ENCODE measurements at regions not wholly inside any gene's neighbourhood (a gene's known extent, or its start where the extent isn't known, plus 50 kb on each side); places are given as distances from the start of the nearest gene placed in this dataset.
A peak's percentile ranks its signal among the peaks of the same experiment; 100 is the strongest.

- no peak for ATAC-seq (ENCODE audit: low read depth)
- TF ChIP-seq MAZ (IDR thresholded peaks at IDR 0.05; ENCODE audit: borderline replicate concordance, low read depth, low read length) (no peak), CEBPB (IDR thresholded peaks at IDR 0.05; ENCODE audit: low read depth, low read length) (no peak), MAFK (IDR thresholded peaks at IDR 0.05; ENCODE audit: low read depth, low read length) (no peak), CHD1 (IDR thresholded peaks at IDR 0.05; ENCODE audit: low read depth, low read length) (no peak), RAD21 (IDR thresholded peaks at IDR 0.05; ENCODE audit: low read length) (no peak), POLR2A (IDR thresholded peaks at IDR 0.05; ENCODE audit: low read depth, low read length) (no peak), NFE2L2 (IDR thresholded peaks at IDR 0.05; ENCODE audit: low read depth, low read length) (no peak), FOS (IDR thresholded peaks at IDR 0.05; ENCODE audit: low read depth, low read length) (no peak), MXI1 (IDR thresholded peaks at IDR 0.05; ENCODE audit: borderline replicate concordance, low read depth, low read length) (no peak), RFX5 (IDR thresholded peaks at IDR 0.05; ENCODE audit: low read depth, low read length) (no peak), CTCF (conservative IDR thresholded peaks at IDR 0.05; ENCODE audit: low read depth, low read length) (no peak), SMC3 (IDR thresholded peaks at IDR 0.05; ENCODE audit: low read depth, low read length) (no peak), BHLHE40 (IDR thresholded peaks at IDR 0.05; ENCODE audit: low read depth, low read length) (no peak), RCOR1 (IDR thresholded peaks at IDR 0.05; ENCODE audit: insufficient replicate concordance, low read length) (no peak)
- TF ChIP-seq, protein P1, sequence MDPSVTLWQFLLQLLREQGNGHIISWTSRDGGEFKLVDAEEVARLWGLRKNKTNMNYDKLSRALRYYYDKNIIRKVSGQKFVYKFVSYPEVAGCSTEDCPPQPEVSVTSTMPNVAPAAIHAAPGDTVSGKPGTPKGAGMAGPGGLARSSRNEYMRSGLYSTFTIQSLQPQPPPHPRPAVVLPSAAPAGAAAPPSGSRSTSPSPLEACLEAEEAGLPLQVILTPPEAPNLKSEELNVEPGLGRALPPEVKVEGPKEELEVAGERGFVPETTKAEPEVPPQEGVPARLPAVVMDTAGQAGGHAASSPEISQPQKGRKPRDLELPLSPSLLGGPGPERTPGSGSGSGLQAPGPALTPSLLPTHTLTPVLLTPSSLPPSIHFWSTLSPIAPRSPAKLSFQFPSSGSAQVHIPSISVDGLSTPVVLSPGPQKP (IDR thresholded peaks at IDR 0.05; ENCODE audit: borderline replicate concordance, low read depth, low read length): no peak
- TF ChIP-seq, protein P2, sequence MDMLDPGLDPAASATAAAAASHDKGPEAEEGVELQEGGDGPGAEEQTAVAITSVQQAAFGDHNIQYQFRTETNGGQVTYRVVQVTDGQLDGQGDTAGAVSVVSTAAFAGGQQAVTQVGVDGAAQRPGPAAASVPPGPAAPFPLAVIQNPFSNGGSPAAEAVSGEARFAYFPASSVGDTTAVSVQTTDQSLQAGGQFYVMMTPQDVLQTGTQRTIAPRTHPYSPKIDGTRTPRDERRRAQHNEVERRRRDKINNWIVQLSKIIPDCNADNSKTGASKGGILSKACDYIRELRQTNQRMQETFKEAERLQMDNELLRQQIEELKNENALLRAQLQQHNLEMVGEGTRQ (IDR thresholded peaks at IDR 0.05; ENCODE audit: low read depth, low read length): no peak
- in situ Hi-C loops (cut with MboI; ENCODE audit: low sequenced_read_pairs): no loop called here
Measured at GRCh38 chr12:24597580-24597979, 351.3 kb downstream of the BCAT1 start.

More at GRCh38 chr12:24597580-24597979, 351.3 kb downstream of the BCAT1 start:
- peak overlapping the region; percentile 29; the same call in 1 of the 2 replicates for H4K5ac ChIP-seq (ENCODE audit: low read depth, low read length)
- no peak overlapping the region for H2BK5ac ChIP-seq (ENCODE audit: low read depth, low read length, poor library complexity, severe bottlenecking)
- H3K4ac ChIP-seq (ENCODE audit: low read depth, low read length): no peak overlapping the region
- H3K9me3 ChIP-seq (ENCODE audit: control insufficient read depth, insufficient read depth, low read length): no peaks in the 10 kb centered on the region
- dilution Hi-C loops (cut with HindIII; ENCODE audit: low sequenced_read_pairs, unreplicated experiment): no loop called here
- no peak overlapping the region for H2AK5ac ChIP-seq (ENCODE audit: low read depth, low read length)
- CTCF ChIA-PET: no interaction called here
- POLR2A ChIA-PET (ENCODE audit: unreplicated experiment): no interaction called here
- no peaks in the 10 kb centered on the region for H4K20me1 ChIP-seq (ENCODE audit: insufficient read depth, low read length)
- no peak overlapping the region for H3K18ac ChIP-seq (ENCODE audit: low read depth, low read length)
- no TSS peak for BruUV-seq (replicated peaks)
- no peaks in the 10 kb centered on the region for H3K79me1 ChIP-seq (ENCODE audit: low read depth in 1 of 2, low read length in 2 of 2)
- H2BK15ac ChIP-seq (ENCODE audit: low read depth, low read length): no peak overlapping the region
- H3K4me3 ChIP-seq (ENCODE audit: insufficient read depth, low read depth, low read length): no peak overlapping the region
- H2AK9ac ChIP-seq (replicated peaks; ENCODE audit: low read depth, low read length, poor library complexity): no peak overlapping the region
- no peak overlapping the region for H2BK120ac ChIP-seq (ENCODE audit: low read depth, low read length)
- H2BK20ac ChIP-seq (ENCODE audit: low read depth, low read length): peak overlapping the region; percentile 85; the same call in 1 of the 2 replicates
- H3K9me1 ChIP-seq (ENCODE audit: insufficient read depth, low read length): no peaks in the 10 kb centered on the region; the same call in 1 of the 2 replicates
- H3K4me2 ChIP-seq (ENCODE audit: low read depth, low read length): no peak overlapping the region
- no peaks in the 10 kb centered on the region for H3K36me3 ChIP-seq (ENCODE audit: control insufficient read depth, insufficient read depth, low read length)
- H3K27me3 ChIP-seq (ENCODE audit: control insufficient read depth, insufficient read depth, low read length): no peaks in the 10 kb centered on the region
- no peak for DNase-seq
- H2AFZ ChIP-seq (replicated peaks; ENCODE audit: low read length, poor library complexity): no peak overlapping the region
- H3K23ac ChIP-seq (ENCODE audit: low read depth, low read length): no peak overlapping the region
- H3K4me1 ChIP-seq (ENCODE audit: control insufficient read depth, insufficient read depth, low read length): no peaks in the 10 kb centered on the region; the same call in 1 of the 2 replicates
- intact Hi-C loops (cut with micrococcal nuclease): loop anchor here (2.0 to 10.0 kb wide), 5 partner anchors 35 to 1393 kb away; no protein-coding TSS in a partner anchor
- WGBS, 2 experiments (ENCODE audit: extremely low coverage in 2 of 2, insufficient read length in 1 of 2): no CpG with 5 or more reads among the region's 3 CpGs
- no peak overlapping the region for H3K27ac ChIP-seq (ENCODE audit: insufficient read depth, low read length)
- no peak overlapping the region for H3K9ac ChIP-seq (ENCODE audit: low read depth, low read length)
- no peak overlapping the region for H4K8ac ChIP-seq (ENCODE audit: low read depth in 2 of 2, low read length in 2 of 2)
- H4K91ac ChIP-seq (ENCODE audit: insufficient read depth, low read depth, low read length): no peak overlapping the region
- no peak overlapping the region for H3K56ac ChIP-seq (ENCODE audit: extremely low read depth, insufficient read depth, low read length)
- no peak overlapping the region for H3K14ac ChIP-seq (replicated peaks; ENCODE audit: low read depth, low read length)

Data from IMR-90 (cell line).